Upper lobe of left lung (tissue), 6 donors: ENCODE measurements at regions not wholly inside any gene's neighbourhood (a gene's known extent, or its start where the extent isn't known, plus 50 kb on each side); places are given as distances from the start of the nearest gene placed in this dataset.

Experiments
- ATAC-seq, 2 donors: fragments of 200-7000 bp; cut with Tn5 transposase; one replicate each; pipeline ENCODE4 v1.9.1; 2022; ENCODE audit warnings: mild to moderate bottlenecking in 2 of 2, moderate library complexity in 2 of 2; ENCODE audit not compliant: low FRiP score in 2 of 2
- DNase-seq, 2 donors: peaks; one replicate each; pipeline ENCODE4 v3.0.0-alpha.2; 2019 to 2020
- H3K27ac ChIP-seq, 4 donors: fragments of 200-600 bp; sonication (generic); one replicate each; pipeline ENCODE4 v1.5.1; 2016 to 2019
- H3K27me3 ChIP-seq, 4 donors: fragments of 200-600 bp; sonication (generic); one replicate each; pipeline ENCODE4 v1.5.1; 2017 to 2019
- H3K36me3 ChIP-seq, 4 donors: fragments of 200-600 bp; sonication (generic); one replicate each; pipeline ENCODE4 v1.5.1; 2016 to 2019
- H3K4me1 ChIP-seq, 4 donors: fragments of 200-600 bp; sonication (generic); one replicate each; pipeline ENCODE4 v1.5.1; 2018 to 2019
- H3K4me3 ChIP-seq, 4 donors: fragments of 200-600 bp; sonication (generic); one replicate each; pipeline ENCODE4 v1.5.1; 2017 to 2019; ENCODE audit warnings: mild to moderate bottlenecking in 2 of 4, moderate library complexity in 1 of 4
- H3K9me3 ChIP-seq, 4 donors: fragments of 200-600 bp; sonication (generic); one replicate each; pipeline ENCODE4 v1.5.1; 2018 to 2019
- EP300 ChIP-seq, 4 donors: sonication (generic); formaldehyde crosslinking; IDR thresholded peaks; one replicate each; pipeline ENCODE4 v1.5.1; 2017; ENCODE audit warnings: antibody characterized with exemption in 4 of 4, control low read depth in 2 of 4
- POLR2A ChIP-seq, 4 donors: fragments of 450-650 bp; IDR thresholded peaks; one replicate each; pipeline ENCODE4 v1.5.1; 2016 to 2017; ENCODE audit warnings: antibody characterized with exemption in 4 of 4, mild to moderate bottlenecking in 2 of 4
- POLR2AphosphoS5 ChIP-seq, 2 donors: sonication (generic); formaldehyde crosslinking; IDR thresholded peaks; one replicate each; pipeline ENCODE4 v1.5.1; 2017; ENCODE audit warnings: antibody characterized with exemption in 2 of 2
- whole genome bisulfite sequencing, 2 donors: methylation state at CpG; one replicate each; pipeline ENCODE4 v1.1.5; 2017 to 2018; 5-methylcytosine and 5-hydroxymethylcytosine counted together
- TF ChIP-seq, protein P1 (sequence below), 6 experiments: fragments of 450-650 bp in 4 of 6; fragments of 200-600 bp in 2 of 6; sonication (generic) in 2 of 6; IDR thresholded peaks; one replicate each; pipeline ENCODE4 v1.5.1; 2016 to 2019; ENCODE audit warnings: antibody characterized with exemption in 6 of 6
- donor health status: DM: no; HTN: no; CAD: no; lungs with moderate emphysema.
- donor health status: DM: no; HTN: yes; CAD: no; lungs with severe emphysema.

DNA sequence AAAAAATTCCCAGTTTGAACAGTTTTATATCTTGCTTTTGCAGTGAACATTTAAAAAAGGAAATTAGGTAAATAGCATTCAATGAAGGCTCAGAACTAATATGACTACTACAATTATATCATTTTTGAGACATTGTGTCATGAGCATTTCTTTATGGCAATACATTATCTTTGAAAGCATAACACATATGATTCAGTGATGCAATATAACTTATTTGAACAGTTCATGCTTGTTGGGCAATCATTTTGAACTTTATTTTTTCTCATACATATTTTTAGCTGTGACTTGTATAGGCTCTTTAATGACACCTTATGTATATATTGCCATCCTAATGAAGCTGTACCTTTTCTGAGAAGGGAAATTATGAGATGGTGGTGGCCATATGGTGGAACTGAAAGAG, 828.6 kb upstream of the NR2F2 start:
- H3K4me3 ChIP-seq: no peak overlapping the region
- no peaks in the 10 kb centered on the region for H3K4me1 ChIP-seq
- H3K27me3 ChIP-seq: no peaks in the 10 kb centered on the region
- DNase-seq: no peak
- ATAC-seq: no peak
- no peaks in the 10 kb centered on the region for H3K36me3 ChIP-seq
- no peaks in the 10 kb centered on the region for H3K9me3 ChIP-seq
- H3K27ac ChIP-seq: no peak overlapping the region
- TF ChIP-seq EP300 (IDR thresholded peaks at IDR 0.05): no peak
- TF ChIP-seq, protein P1, sequence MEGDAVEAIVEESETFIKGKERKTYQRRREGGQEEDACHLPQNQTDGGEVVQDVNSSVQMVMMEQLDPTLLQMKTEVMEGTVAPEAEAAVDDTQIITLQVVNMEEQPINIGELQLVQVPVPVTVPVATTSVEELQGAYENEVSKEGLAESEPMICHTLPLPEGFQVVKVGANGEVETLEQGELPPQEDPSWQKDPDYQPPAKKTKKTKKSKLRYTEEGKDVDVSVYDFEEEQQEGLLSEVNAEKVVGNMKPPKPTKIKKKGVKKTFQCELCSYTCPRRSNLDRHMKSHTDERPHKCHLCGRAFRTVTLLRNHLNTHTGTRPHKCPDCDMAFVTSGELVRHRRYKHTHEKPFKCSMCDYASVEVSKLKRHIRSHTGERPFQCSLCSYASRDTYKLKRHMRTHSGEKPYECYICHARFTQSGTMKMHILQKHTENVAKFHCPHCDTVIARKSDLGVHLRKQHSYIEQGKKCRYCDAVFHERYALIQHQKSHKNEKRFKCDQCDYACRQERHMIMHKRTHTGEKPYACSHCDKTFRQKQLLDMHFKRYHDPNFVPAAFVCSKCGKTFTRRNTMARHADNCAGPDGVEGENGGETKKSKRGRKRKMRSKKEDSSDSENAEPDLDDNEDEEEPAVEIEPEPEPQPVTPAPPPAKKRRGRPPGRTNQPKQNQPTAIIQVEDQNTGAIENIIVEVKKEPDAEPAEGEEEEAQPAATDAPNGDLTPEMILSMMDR (IDR thresholded peaks at IDR 0.05): no peak
- no peak for TF ChIP-seq POLR2AphosphoS5 (IDR thresholded peaks at IDR 0.05)
- TF ChIP-seq POLR2A (IDR thresholded peaks at IDR 0.05): no peak

DNA sequence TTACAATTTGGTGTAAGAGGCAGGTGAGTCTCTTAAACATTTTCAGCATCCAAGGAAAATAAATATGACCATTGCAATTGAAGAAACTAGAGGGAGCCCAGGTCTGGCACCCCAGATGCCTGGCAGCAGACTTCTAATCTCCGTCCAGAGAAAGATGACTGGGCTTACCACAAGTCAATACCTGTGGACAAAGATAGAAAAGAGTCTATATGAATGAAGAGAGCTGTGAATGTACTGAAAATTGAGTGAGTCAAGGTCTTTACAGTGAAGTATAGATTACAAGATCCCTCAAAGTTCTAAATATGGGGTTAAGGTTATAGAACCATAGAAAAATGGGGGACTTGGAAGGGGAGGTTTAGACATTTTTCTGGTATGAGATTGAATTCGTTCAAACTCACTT, 827.4 kb upstream of the NR2F2 start:
- no peak for ATAC-seq
- TF ChIP-seq EP300 (IDR thresholded peaks at IDR 0.05) (no peak), POLR2A (IDR thresholded peaks at IDR 0.05) (no peak), POLR2AphosphoS5 (IDR thresholded peaks at IDR 0.05) (no peak)
- TF ChIP-seq, protein P1 (IDR thresholded peaks at IDR 0.05): no peak
- H3K36me3 ChIP-seq: no peaks in the 10 kb centered on the region
- no peak overlapping the region for H3K4me3 ChIP-seq
- no peaks in the 10 kb centered on the region for H3K27me3 ChIP-seq
- no peak overlapping the region for H3K27ac ChIP-seq
- 79 to 83% methylated on average over 2 of the region's 2 CpGs for WGBS, 2 donors
- H3K4me1 ChIP-seq: no peaks in the 10 kb centered on the region
- DNase-seq: no peak
- no peaks in the 10 kb centered on the region for H3K9me3 ChIP-seq

DNA sequence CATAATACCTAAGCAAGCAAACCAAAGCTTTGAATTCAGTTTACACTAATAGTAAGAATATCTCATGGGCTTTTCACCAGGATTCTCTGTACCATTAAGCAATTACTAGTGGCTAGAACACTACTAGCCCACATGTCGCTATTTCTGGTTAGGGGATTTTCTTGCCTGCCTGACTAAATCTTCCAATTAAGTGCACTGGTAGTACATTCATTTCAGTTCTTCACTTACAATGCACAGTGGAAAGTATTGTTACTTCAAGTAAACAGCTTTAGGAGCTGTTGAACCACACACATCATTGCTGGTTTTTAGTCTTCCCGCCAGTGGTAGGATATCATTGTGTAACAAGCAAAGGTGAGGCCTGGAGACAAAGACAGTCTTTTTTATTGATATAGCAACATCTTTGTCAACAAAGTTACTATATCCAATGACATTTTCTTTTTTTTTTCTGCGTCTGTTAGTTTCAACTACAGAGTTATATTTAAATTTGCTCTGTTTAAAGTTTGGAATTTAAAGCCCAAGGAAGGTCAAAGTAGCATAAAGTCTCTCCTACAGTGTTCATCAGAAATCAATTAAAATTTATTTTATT, 826.8 kb upstream of the NR2F2 start:
- Histone ChIP-seq H3K36me3 (no peaks in the 10 kb centered on the region), H3K9me3 (no peaks in the 10 kb centered on the region), H3K4me1 (no peaks in the 10 kb centered on the region), H3K27me3 (no peaks in the 10 kb centered on the region), H3K4me3 (no peak overlapping the region), H3K27ac (no peak overlapping the region)
- no peak for DNase-seq
- ATAC-seq: no peak
- 93 to 95% methylated on average over 3 of the region's 3 CpGs for WGBS, 2 donors
- TF ChIP-seq POLR2A (IDR thresholded peaks at IDR 0.05) (no peak), POLR2AphosphoS5 (IDR thresholded peaks at IDR 0.05) (no peak)

DNA sequence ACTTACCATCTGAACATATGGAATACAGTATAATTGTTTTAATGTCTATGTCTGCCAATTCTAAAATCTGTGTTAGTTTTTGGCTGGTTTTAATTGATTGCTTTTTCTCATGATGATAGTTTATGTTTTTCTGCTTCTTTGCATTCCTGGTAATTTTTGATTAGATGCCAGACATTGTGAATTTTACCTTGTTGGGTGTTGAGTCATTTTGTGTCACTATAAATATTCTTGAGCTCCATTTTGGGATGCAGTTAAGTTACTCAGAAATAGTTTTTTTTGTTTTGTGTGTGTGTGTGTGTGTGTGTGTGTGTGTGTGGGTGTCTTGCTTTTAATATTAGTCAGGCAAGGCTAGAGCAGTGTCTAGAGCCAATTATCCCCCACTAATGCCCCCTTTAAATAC, 818.8 kb upstream of the NR2F2 start:
- Histone ChIP-seq H3K4me1 (no peaks in the 10 kb centered on the region), H3K36me3 (no peaks in the 10 kb centered on the region), H3K9me3 (no peaks in the 10 kb centered on the region), H3K4me3 (no peak overlapping the region), H3K27me3 (no peaks in the 10 kb centered on the region), H3K27ac (no peak overlapping the region)
- DNase-seq (no peak), ATAC-seq (no peak)
- TF ChIP-seq, protein P1 (IDR thresholded peaks at IDR 0.05): no peak
- no peak for TF ChIP-seq EP300 (IDR thresholded peaks at IDR 0.05)
- TF ChIP-seq POLR2AphosphoS5 (IDR thresholded peaks at IDR 0.05): no peak
- TF ChIP-seq POLR2A (IDR thresholded peaks at IDR 0.05): no peak

DNA sequence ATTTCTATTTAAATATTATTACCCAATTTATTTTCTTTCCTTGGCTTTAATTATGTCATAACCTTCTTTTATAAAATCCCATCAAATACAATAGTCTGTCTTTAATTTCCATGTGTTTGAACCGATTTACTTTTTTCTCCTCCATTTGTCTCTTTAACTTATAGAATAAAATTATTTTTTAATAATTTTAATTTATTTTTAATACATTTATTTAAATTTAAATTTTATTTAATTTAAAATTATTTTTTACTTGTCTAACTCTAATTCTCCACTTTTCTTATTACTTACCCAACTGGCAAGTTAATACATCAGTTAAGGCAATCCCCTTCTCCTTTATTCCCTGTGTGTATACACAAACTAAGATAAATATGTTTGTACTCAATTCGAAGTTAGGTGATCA, 817.6 kb upstream of the NR2F2 start:
- Histone ChIP-seq H3K4me1 (no peaks in the 10 kb centered on the region), H3K9me3 (no peaks in the 10 kb centered on the region), H3K36me3 (no peaks in the 10 kb centered on the region), H3K27ac (no peak overlapping the region), H3K4me3 (no peak overlapping the region), H3K27me3 (no peaks in the 10 kb centered on the region)
- DNase-seq (no peak), ATAC-seq (no peak)
- WGBS, 2 donors: 83 to 84% methylated on average over 2 of the region's 2 CpGs
- TF ChIP-seq, protein P1 (IDR thresholded peaks at IDR 0.05): no peak
- TF ChIP-seq POLR2AphosphoS5 (IDR thresholded peaks at IDR 0.05): no peak
- TF ChIP-seq EP300 (IDR thresholded peaks at IDR 0.05): no peak
- TF ChIP-seq POLR2A (IDR thresholded peaks at IDR 0.05): no peak
